ENCODE measurements at regions not wholly inside any gene's neighbourhood (a gene's known extent, or its start where the extent isn't known, plus 50 kb on each side); places are given as distances from the start of the nearest gene placed in this dataset.
"Not testable (repeated sequence)": the region's sequence is repeated elsewhere in the genome, so short reads cannot be mapped to it uniquely, and the experiment has no call there.

- DNase-seq (ENCODE audit: low read depth in 3 of 3) = peak in 2 of 3 donors; percentile 23 to 48
Observed at GRCh38 chr1:117754061-117754969, 148.5 kb downstream of the TENT5C start.

- no peak for DNase-seq (ENCODE audit: low read depth in 3 of 3)
Observed at GRCh38 chr1:117757668-117758067, 151.8 kb downstream of the TENT5C start.

- DNase-seq (ENCODE audit: low read depth in 3 of 3) = peak; percentile 44 to 62 (median 55)
Observed at GRCh38 chr1:117758444-117759316, 152.8 kb downstream of the TENT5C start.

- DNase-seq (ENCODE audit: low read depth in 3 of 3) = no peak
Observed at GRCh38 chr1:117759535-117759934, 153.7 kb downstream of the TENT5C start.

GRCh38 chr1:117760069-117760468 lies 154.2 kb downstream of the TENT5C start:
- DNase-seq (ENCODE audit: low read depth in 3 of 3) = no peak

GRCh38 chr1:117760485-117760884 lies 154.6 kb downstream of the TENT5C start:
- DNase-seq (ENCODE audit: low read depth in 3 of 3) = no peak

GRCh38 chr1:117767756-117768155 lies 161.7 kb downstream of the GDAP2 start:
- DNase-seq (ENCODE audit: low read depth in 3 of 3) = not testable (repeated sequence)

GRCh38 chr1:117770981-117771531 lies 158.4 kb downstream of the GDAP2 start:
- no peak for DNase-seq (ENCODE audit: low read depth in 3 of 3)

- no peak for DNase-seq (ENCODE audit: low read depth in 3 of 3)
Observed at GRCh38 chr1:117779364-117779763, 150.1 kb downstream of the GDAP2 start.

- DNase-seq (ENCODE audit: low read depth in 3 of 3) = no peak
Observed at GRCh38 chr1:117780687-117781475, 148.5 kb downstream of the GDAP2 start.

- DNase-seq (ENCODE audit: low read depth in 3 of 3) = no peak
Observed at GRCh38 chr1:117782056-117782455, 147.4 kb downstream of the GDAP2 start.

GRCh38 chr1:117783606-117784396 lies 145.6 kb downstream of the GDAP2 start:
- DNase-seq (ENCODE audit: low read depth in 3 of 3) = no peak

GRCh38 chr1:117788014-117788413 lies 141.4 kb downstream of the GDAP2 start:
- no peak for DNase-seq (ENCODE audit: low read depth in 3 of 3)

GRCh38 chr1:117793413-117793812 lies 136.0 kb downstream of the GDAP2 start:
- no peak for DNase-seq (ENCODE audit: low read depth in 3 of 3)

- no peak for DNase-seq (ENCODE audit: low read depth in 3 of 3)
Observed at GRCh38 chr1:117794073-117794472, 135.3 kb downstream of the GDAP2 start.

GRCh38 chr1:117795190-117795589 lies 134.2 kb downstream of the GDAP2 start:
- DNase-seq (ENCODE audit: low read depth in 3 of 3) = no peak

- DNase-seq (ENCODE audit: low read depth in 3 of 3) = no peak
Observed at GRCh38 chr1:117795792-117796191, 133.6 kb downstream of the GDAP2 start.

- no peak for DNase-seq (ENCODE audit: low read depth in 3 of 3)
Observed at GRCh38 chr1:117796226-117796625, 133.2 kb downstream of the GDAP2 start.

GRCh38 chr1:117798550-117798949 lies 130.9 kb downstream of the GDAP2 start:
- no peak for DNase-seq (ENCODE audit: low read depth in 3 of 3)

GRCh38 chr1:117802531-117803257 lies 126.7 kb downstream of the GDAP2 start:
- no peak for DNase-seq (ENCODE audit: low read depth in 3 of 3)

Data from stimulated activated CD4-positive, alpha-beta T cell treated with anti-CD3 and anti-CD28 coated beads, TNF-alpha, amount 100 ng/mL, for 48 hours (primary cell).